Activated T-cell treated with anti-CD3 and anti-CD28 coated beads, Interleukin-2, amount 50 U/mL, for 4 hours (primary cell): ENCODE measurements at regions not wholly inside any gene's neighbourhood (a gene's known extent, or its start where the extent isn't known, plus 50 kb on each side); places are given as distances from the start of the nearest gene placed in this dataset.

ENCODE experiments used
- ATAC-seq, 2 donors: fragments of 200-7000 bp; cut with Tn5 transposase; one replicate each; pipeline ENCODE4 v1.10.0; 2021
- DNase-seq: peaks from one replicate; pipeline ENCODE4 v3.0.0-alpha.2; 2020
- H3K27me3 Mint-ChIP-seq: one replicate; pipeline ENCODE4 v1.8.0; 2021; ENCODE audit warnings: low read depth, mixed read lengths
- H3K36me3 Mint-ChIP-seq: one replicate; pipeline ENCODE4 v1.8.0; 2022; ENCODE audit warnings: mixed read lengths; ENCODE audit not compliant: insufficient read depth
- H3K4me1 Mint-ChIP-seq: one replicate; pipeline ENCODE4 v1.8.0; 2021; ENCODE audit warnings: low read depth, mixed read lengths
- H3K4me3 Mint-ChIP-seq: one replicate; pipeline ENCODE4 v1.8.0; 2021; ENCODE audit warnings: mild to moderate bottlenecking, moderate library complexity, mixed read lengths
- H3K9me3 Mint-ChIP-seq: one replicate; pipeline ENCODE4 v1.8.0; 2021; ENCODE audit warnings: mixed read lengths

- no peak for DNase-seq
- H3K4me1 Mint-ChIP-seq = peaks cover 6% of the 10 kb centered on the region
- ATAC-seq = no peak
- H3K9me3 Mint-ChIP-seq = no peaks in the 10 kb centered on the region
- H3K27me3 Mint-ChIP-seq = peaks cover 10% of the 10 kb centered on the region
- no peak overlapping the region for H3K4me3 Mint-ChIP-seq
- no peaks in the 10 kb centered on the region for H3K36me3 Mint-ChIP-seq
Measured at GRCh38 chr9:96131825-96132224, 170.2 kb downstream of the HSD17B3 start.

DNA sequence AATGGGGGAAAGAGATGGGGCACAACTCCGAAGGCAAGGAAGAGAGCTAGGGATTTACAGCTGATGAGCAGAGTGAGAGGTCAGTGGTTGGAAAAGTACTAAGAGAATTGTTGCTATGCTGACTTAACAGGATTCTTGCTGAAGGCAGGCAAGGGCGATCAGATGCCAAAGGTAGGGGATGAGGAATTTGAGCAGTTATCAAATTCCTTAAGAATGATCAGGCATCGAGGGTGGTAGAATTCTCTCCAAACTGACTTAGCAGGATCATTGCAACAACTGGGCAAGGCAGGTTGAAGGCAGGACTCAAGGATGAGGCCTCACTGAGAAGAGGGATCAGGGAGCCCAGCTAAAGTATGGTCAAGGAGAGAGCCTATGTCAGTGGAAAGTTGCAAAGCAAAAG is 171.0 kb downstream of the HSD17B3 start:
- no peaks in the 10 kb centered on the region for H3K9me3 Mint-ChIP-seq
- H3K4me1 Mint-ChIP-seq = peaks cover 6% of the 10 kb centered on the region
- H3K36me3 Mint-ChIP-seq = no peaks in the 10 kb centered on the region
- H3K27me3 Mint-ChIP-seq = peaks cover 10% of the 10 kb centered on the region
- no peak overlapping the region for H3K4me3 Mint-ChIP-seq
- DNase-seq (no peak), ATAC-seq (no peak)

DNA sequence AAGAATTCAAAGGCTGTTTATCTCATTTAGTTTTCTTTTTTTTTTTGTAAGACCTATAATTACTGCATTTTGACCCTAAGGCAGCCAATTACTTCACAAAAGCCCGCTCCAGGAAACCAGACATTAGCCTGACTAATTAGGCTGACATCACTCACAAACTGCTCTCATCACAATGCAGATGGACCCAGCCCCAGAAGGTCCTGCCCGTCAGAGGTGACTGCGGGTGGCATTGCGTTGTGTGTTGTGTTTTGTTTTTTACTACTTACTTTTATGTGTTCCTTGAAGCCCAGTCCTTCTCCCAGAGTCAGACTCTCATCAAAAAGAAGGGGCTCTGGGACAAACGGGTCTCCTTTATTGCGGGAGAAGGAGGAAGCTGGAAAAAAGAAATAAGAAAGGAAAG is 172.2 kb downstream of the HSD17B3 start:
- DNase-seq (no peak), ATAC-seq (no peak)
- no peaks in the 10 kb centered on the region for H3K9me3 Mint-ChIP-seq
- no peaks in the 10 kb centered on the region for H3K4me1 Mint-ChIP-seq
- no peaks in the 10 kb centered on the region for H3K36me3 Mint-ChIP-seq
- H3K4me3 Mint-ChIP-seq = no peak overlapping the region
- H3K27me3 Mint-ChIP-seq = peaks cover 10% of the 10 kb centered on the region

GRCh38 chr9:96128880-96129279 is 173.1 kb downstream of the HSD17B3 start:
- Mint-ChIP-seq H3K4me1 (no peaks in the 10 kb centered on the region), H3K4me3 (no peak overlapping the region), H3K9me3 (no peaks in the 10 kb centered on the region)

DNA sequence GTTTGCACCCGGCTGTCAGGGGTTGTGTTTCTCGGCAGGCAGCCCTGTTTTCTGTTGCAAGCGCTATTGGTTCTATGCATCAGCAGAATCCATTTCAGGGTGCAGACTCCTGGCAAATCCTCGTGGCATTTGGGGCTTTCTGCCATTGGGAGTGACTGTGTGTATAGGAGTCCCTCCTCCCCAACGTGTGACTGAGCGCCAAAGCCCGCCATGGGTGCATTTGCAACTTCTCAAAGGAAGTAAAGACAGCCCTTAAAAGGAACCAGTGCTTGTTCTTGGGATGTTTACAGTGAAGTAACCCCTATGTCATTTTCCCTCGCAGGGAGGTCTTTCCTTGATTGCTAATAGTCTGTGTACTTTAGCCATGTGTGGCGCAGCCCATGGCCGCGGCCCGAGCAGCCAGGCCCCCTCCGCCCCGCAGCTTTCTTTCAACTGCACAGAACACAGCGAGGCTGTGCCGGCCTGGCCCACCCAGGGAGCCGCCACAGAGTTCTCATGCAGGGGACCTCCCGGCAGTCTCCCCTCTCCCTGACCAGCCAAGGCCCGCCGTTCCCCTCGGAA is 175.6 kb downstream of the HSD17B3 start:
- Mint-ChIP-seq H3K36me3 (no peaks in the 10 kb centered on the region), H3K4me1 (no peaks in the 10 kb centered on the region), H3K9me3 (no peaks in the 10 kb centered on the region), H3K27me3 (peaks cover 10% of the 10 kb centered on the region), H3K4me3 (no peak overlapping the region)
- ATAC-seq = no peak
- DNase-seq = no peak

More at GRCh38 chr9:96128880-96129279, 173.1 kb downstream of the HSD17B3 start:
- Mint-ChIP-seq H3K27me3 (peaks cover 10% of the 10 kb centered on the region), H3K36me3 (no peaks in the 10 kb centered on the region)
- ATAC-seq (no peak), DNase-seq (no peak)

- Mint-ChIP-seq H3K4me3 (no peak overlapping the region), H3K36me3 (no peaks in the 10 kb centered on the region), H3K9me3 (no peaks in the 10 kb centered on the region), H3K27me3 (peaks cover 5% of the 10 kb centered on the region), H3K4me1 (peaks cover 3% of the 10 kb centered on the region)
- DNase-seq = no peak
- no peak for ATAC-seq
Measured at GRCh38 chr9:96125624-96126023, 176.4 kb downstream of the HSD17B3 start.

DNA sequence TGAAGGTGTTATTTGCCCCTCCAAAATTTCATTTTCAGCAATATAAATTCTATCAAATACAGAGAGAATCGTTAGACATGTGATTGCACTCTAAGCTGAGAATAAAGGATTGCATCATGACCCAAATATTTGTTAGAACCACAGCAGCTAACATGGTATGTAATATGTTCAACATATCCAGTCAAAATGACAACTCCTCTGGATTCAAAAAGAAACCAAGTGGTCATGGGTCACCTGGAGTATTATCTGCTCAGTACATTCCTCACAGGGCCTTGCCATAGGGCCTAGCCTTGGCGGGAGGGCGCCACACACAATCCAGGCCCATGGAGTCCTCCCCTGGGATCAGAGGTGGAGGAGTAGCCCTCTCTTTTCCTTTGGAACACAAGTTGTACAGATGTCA is 179.2 kb downstream of the HSD17B3 start:
- Mint-ChIP-seq H3K27me3 (no peaks in the 10 kb centered on the region), H3K4me1 (peaks cover 5% of the 10 kb centered on the region), H3K4me3 (no peak overlapping the region), H3K36me3 (no peaks in the 10 kb centered on the region), H3K9me3 (peaks cover 3% of the 10 kb centered on the region)
- DNase-seq = no peak
- no peak for ATAC-seq

- no peak for ATAC-seq
- Mint-ChIP-seq H3K4me1 (peaks cover 6% of the 10 kb centered on the region), H3K27me3 (peaks cover 3% of the 10 kb centered on the region), H3K4me3 (no peak overlapping the region), H3K9me3 (peaks cover 3% of the 10 kb centered on the region), H3K36me3 (no peaks in the 10 kb centered on the region)
- DNase-seq = no peak
Measured at GRCh38 chr9:96122282-96122681, 179.7 kb downstream of the HSD17B3 start.

DNA sequence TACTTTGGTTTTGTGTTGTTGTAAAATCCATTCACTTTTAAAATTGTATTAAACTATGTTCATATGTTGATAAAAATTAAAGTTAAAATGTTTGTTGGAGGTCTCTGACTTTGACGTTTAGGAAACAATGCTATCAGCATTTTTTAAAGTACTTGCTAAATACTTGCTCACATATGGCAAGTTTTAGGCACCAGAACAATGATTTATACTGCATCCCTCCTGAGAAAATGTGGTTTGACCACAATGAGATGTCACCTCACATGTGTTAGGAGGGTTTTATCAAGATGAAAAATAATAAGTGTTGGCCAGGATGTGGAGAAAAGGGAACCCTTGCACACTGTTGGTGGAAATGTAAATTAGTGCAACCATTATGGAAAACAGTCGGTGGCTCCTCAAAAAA is 180.8 kb downstream of the HSD17B3 start:
- Mint-ChIP-seq H3K4me3 (no peak overlapping the region), H3K27me3 (peaks cover 8% of the 10 kb centered on the region), H3K36me3 (no peaks in the 10 kb centered on the region), H3K9me3 (peaks cover 3% of the 10 kb centered on the region), H3K4me1 (peaks cover 6% of the 10 kb centered on the region)
- ATAC-seq (no peak), DNase-seq (no peak)

DNA sequence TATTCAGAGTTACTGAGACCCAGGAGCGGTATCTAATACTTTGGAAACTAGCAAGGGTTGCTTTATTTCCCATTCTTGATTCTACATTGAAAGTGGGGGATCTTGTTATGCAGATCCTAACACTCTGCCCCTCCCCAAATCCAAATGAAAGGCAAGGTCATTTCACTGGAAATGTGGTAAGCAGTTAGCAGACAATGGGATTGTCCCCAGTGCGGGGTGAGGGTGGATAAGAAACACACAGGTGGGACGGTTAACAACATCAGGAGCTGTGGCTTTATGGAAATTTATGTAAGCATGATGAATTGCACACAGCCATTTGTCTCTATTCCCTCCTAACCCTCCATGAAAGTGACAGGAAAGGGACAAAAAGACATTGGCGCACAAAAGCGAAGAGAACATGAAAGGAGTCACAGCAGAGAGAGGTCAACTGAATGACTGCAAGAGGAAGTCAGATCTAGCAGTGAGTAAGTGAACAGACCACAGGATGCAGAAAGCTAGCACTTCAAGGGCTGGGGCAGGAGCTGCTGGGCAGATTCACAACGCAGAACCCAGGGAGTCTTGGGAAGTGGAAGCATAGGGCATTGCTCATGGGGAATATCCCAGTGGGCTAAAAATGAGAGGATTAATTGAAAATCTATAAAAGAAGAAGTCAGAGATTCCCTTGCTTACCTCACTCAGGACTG is 184.4 kb downstream of the HSD17B3 start:
- Mint-ChIP-seq H3K36me3 (no peaks in the 10 kb centered on the region), H3K27me3 (peaks cover 11% of the 10 kb centered on the region), H3K4me1 (peaks cover 6% of the 10 kb centered on the region), H3K9me3 (peaks cover 3% of the 10 kb centered on the region), H3K4me3 (no peak overlapping the region)
- DNase-seq (no peak), ATAC-seq (no peak)

GRCh38 chr9:96116275-96117064 is 185.5 kb downstream of the HSD17B3 start:
- H3K27me3 Mint-ChIP-seq = peaks cover 11% of the 10 kb centered on the region

GRCh38 chr9:96115836-96116235 is 186.1 kb downstream of the HSD17B3 start:
- ATAC-seq (no peak), DNase-seq (no peak)
- H3K27me3 Mint-ChIP-seq = peaks cover 14% of the 10 kb centered on the region
- H3K9me3 Mint-ChIP-seq = peaks cover 3% of the 10 kb centered on the region
- H3K36me3 Mint-ChIP-seq = no peaks in the 10 kb centered on the region
- peaks cover 5% of the 10 kb centered on the region for H3K4me1 Mint-ChIP-seq
- no peak overlapping the region for H3K4me3 Mint-ChIP-seq

More at GRCh38 chr9:96116275-96117064, 185.5 kb downstream of the HSD17B3 start:
- Mint-ChIP-seq H3K36me3 (no peaks in the 10 kb centered on the region), H3K9me3 (peaks cover 3% of the 10 kb centered on the region), H3K4me1 (peaks cover 6% of the 10 kb centered on the region), H3K4me3 (no peak overlapping the region)
- ATAC-seq (no peak), DNase-seq (no peak)

- no peaks in the 10 kb centered on the region for H3K9me3 Mint-ChIP-seq
Measured at GRCh38 chr9:96113032-96113431, 188.9 kb downstream of the HSD17B3 start.

DNA sequence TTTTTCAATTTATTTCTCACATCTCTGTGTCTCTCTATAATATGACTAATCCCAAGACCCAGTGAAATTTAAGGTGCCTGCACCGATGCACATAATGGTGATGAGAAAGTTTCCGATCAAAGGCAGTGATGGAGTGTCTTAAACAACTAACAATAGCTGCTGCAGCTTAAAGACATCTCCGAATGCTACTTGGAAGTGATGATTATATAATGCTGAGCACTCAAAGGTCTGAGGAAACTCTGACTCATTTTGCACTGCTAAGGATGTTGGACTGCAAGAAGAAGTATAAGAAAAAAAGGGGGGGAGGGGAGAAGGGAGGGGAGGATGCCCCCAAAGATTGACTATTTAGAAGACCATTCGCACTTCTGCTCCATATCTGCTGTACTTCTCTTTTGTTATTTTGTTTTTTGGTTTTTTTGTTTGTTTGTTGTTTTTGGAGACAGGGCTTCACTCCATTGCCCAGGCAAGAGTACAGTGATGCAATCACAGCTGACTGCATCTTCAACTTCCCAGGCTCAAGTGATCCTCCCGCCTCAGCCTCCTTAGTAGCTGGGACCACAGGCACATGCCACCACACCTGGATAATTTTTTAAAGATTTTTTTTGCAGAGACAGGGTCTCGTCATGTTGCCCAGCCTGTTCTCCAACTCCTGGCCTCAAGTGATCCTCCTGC is 192.2 kb downstream of the HSD17B3 start:
- peaks cover 17% of the 10 kb centered on the region for H3K9me3 Mint-ChIP-seq
- no peak for ATAC-seq
- H3K27me3 Mint-ChIP-seq = peaks cover 9% of the 10 kb centered on the region
- H3K4me1 Mint-ChIP-seq = peaks cover 2% of the 10 kb centered on the region
- H3K36me3 Mint-ChIP-seq = peaks cover 2% of the 10 kb centered on the region
- no peak for DNase-seq
- no peak overlapping the region for H3K4me3 Mint-ChIP-seq

More at GRCh38 chr9:96113032-96113431, 188.9 kb downstream of the HSD17B3 start:
- H3K36me3 Mint-ChIP-seq = no peaks in the 10 kb centered on the region
- no peak for ATAC-seq
- H3K27me3 Mint-ChIP-seq = peaks cover 18% of the 10 kb centered on the region
- no peak for DNase-seq
- peaks cover 3% of the 10 kb centered on the region for H3K4me1 Mint-ChIP-seq
- H3K4me3 Mint-ChIP-seq = no peak overlapping the region
